ENCODE measurements at regions not wholly inside any gene's neighbourhood (a gene's known extent, or its start where the extent isn't known, plus 50 kb on each side); places are given as distances from the start of the nearest gene placed in this dataset.

GRCh38 chr1:221625026-221625425 lies 116.9 kb downstream of the DUSP10 start:
- no peak for TF ChIP-seq CTCF (IDR thresholded peaks at IDR 0.05)
- TF ChIP-seq POLR2A (IDR thresholded peaks at IDR 0.05): no peak

All from body of pancreas (tissue), 4 donors.